Kidney epithelial cell (primary cell): ENCODE measurements at regions not wholly inside any gene's neighbourhood (a gene's known extent, or its start where the extent isn't known, plus 50 kb on each side); places are given as distances from the start of the nearest gene placed in this dataset.

Experiments
- DNase-seq: peaks from one replicate; pipeline ENCODE4 v3.0.0-alpha.2; 2010; ENCODE audit warnings: low read depth
- H3K27me3 ChIP-seq: 2 replicates; pipeline ENCODE4 v1.6.0; 2011; ENCODE audit warnings: low read length; ENCODE audit not compliant: control insufficient read depth, insufficient read depth
- H3K36me3 ChIP-seq: 2 replicates; pipeline ENCODE4 v1.5.1; 2011; ENCODE audit warnings: low read length; ENCODE audit not compliant: control insufficient read depth, insufficient read depth
- H3K4me3 ChIP-seq: 2 replicates; pipeline ENCODE4 v1.5.1; 2011; ENCODE audit warnings: low read depth, mild to moderate bottlenecking, control low read depth, low read length
- CTCF ChIP-seq: IDR thresholded peaks from 2 replicates; pipeline ENCODE4 v1.5.1; 2011; ENCODE audit warnings: mild to moderate bottlenecking, moderate library complexity, low read length, control low read depth, inconsistent platforms; ENCODE audit not compliant: insufficient read depth, poor library complexity, severe bottlenecking

GRCh38 chr12:42992826-42993225 lies 403.3 kb upstream of the PRICKLE1 start:
- no peak for TF ChIP-seq CTCF
- H3K4me3 ChIP-seq: no peak overlapping the region

GRCh38 chr12:42990387-42990786 lies 400.8 kb upstream of the PRICKLE1 start:
- Histone ChIP-seq H3K4me3 (no peak overlapping the region), H3K36me3 (no peaks in the 10 kb centered on the region), H3K27me3 (no peaks in the 10 kb centered on the region)
- TF ChIP-seq CTCF: no peak
- DNase-seq: no peak

More at GRCh38 chr12:42992826-42993225, 403.3 kb upstream of the PRICKLE1 start:
- Histone ChIP-seq H3K36me3 (no peaks in the 10 kb centered on the region), H3K27me3 (no peaks in the 10 kb centered on the region)
- no peak for DNase-seq

- TF ChIP-seq CTCF: no peak
- DNase-seq: peak; percentile 9
- Histone ChIP-seq H3K4me3 (no peak overlapping the region), H3K27me3 (no peaks in the 10 kb centered on the region), H3K36me3 (no peaks in the 10 kb centered on the region)
Measured at GRCh38 chr12:42987216-42987650, 397.7 kb upstream of the PRICKLE1 start.

GRCh38 chr12:42985506-42985905 lies 396.0 kb upstream of the PRICKLE1 start:
- H3K36me3 ChIP-seq: no peaks in the 10 kb centered on the region
- no peaks in the 10 kb centered on the region for H3K27me3 ChIP-seq
- no peak for TF ChIP-seq CTCF
- no peak overlapping the region for H3K4me3 ChIP-seq
- no peak for DNase-seq

- TF ChIP-seq CTCF: no peak
- Histone ChIP-seq H3K4me3 (no peak overlapping the region), H3K36me3 (no peaks in the 10 kb centered on the region), H3K27me3 (no peaks in the 10 kb centered on the region)
- DNase-seq: no peak
Measured at GRCh38 chr12:42982828-42983227, 393.3 kb upstream of the PRICKLE1 start.

- Histone ChIP-seq H3K4me3 (no peak overlapping the region), H3K27me3 (no peaks in the 10 kb centered on the region), H3K36me3 (no peaks in the 10 kb centered on the region)
- no peak for DNase-seq
- TF ChIP-seq CTCF: no peak
Measured at GRCh38 chr12:42981379-42981778, 391.8 kb upstream of the PRICKLE1 start.
